SK-N-MC (cell line): ENCODE measurements at regions not wholly inside any gene's neighbourhood (a gene's known extent, or its start where the extent isn't known, plus 50 kb on each side); places are given as distances from the start of the nearest gene placed in this dataset.

Experiments used
- EZH2 ChIP-seq: fragments of 200-600 bp; sonication (generic); IDR thresholded peaks from one replicate; pipeline ENCODE4 v1.6.1; 2017; ENCODE audit warnings: antibody characterized with exemption
- POLR2AphosphoS5 ChIP-seq: IDR thresholded peaks from 2 replicates; pipeline ENCODE4 v1.6.1; 2012; ENCODE audit warnings: mild to moderate bottlenecking, low read depth, low read length, borderline replicate concordance

DNA sequence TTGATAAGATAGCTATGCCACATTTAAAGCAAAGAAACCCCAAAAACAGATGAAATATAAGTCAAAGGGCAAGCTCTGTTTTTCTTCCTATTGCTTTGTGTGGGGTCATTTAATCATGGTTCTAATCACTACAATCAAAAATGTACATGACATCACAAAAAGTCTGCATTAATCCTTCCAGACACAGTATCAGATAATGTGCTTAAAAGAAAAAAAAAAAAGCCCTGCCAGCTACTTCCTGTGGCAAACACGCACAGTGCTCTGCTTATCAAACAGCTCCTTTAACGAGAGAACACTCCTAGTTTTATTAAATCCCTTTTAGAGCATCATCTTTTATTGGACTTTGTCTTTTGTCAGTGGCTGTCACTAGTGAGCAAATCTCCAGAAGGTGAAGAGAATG lies 1005.8 kb downstream of the GATA3 start:
- TF ChIP-seq POLR2AphosphoS5 (no peak), EZH2 (no peak)
